H1 (cell line): ENCODE measurements at regions not wholly inside any gene's neighbourhood (a gene's known extent, or its start where the extent isn't known, plus 50 kb on each side); places are given as distances from the start of the nearest gene placed in this dataset.

Source experiments
- BCL11A ChIP-seq, 2 experiments: IDR thresholded peaks; one replicate each; pipeline ENCODE4 v1.6.1; 2011; ENCODE audit warnings: low read depth in 2 of 2, low read length in 2 of 2, mild to moderate bottlenecking in 2 of 2
- CEBPB ChIP-seq: IDR thresholded peaks from 2 replicates; pipeline ENCODE4 v1.6.1; 2012; ENCODE audit warnings: low read depth, low read length
- GTF2F1 ChIP-seq: IDR thresholded peaks from 2 replicates; pipeline ENCODE4 v1.6.1; 2012; ENCODE audit warnings: low read depth, low read length, improper control_type of control experiment, borderline replicate concordance
- HDAC2 ChIP-seq, 2 experiments: fragments of 300-600 bp in 1 of 2; sonication (generic) in 1 of 2; IDR thresholded peaks; 2 replicates each; pipeline ENCODE4 v1.6.1; 2011 to 2012; ENCODE audit warnings: low read depth in 2 of 2, low read length in 2 of 2, mild to moderate bottlenecking in 2 of 2, moderate library complexity in 2 of 2, borderline replicate concordance in 1 of 2, inconsistent platforms in 1 of 2
- ZNF274 ChIP-seq: IDR thresholded peaks from 2 replicates; pipeline ENCODE4 v1.7.0; 2012; ENCODE audit warnings: low read length, borderline replicate concordance; ENCODE audit errors: extremely low read depth

DNA sequence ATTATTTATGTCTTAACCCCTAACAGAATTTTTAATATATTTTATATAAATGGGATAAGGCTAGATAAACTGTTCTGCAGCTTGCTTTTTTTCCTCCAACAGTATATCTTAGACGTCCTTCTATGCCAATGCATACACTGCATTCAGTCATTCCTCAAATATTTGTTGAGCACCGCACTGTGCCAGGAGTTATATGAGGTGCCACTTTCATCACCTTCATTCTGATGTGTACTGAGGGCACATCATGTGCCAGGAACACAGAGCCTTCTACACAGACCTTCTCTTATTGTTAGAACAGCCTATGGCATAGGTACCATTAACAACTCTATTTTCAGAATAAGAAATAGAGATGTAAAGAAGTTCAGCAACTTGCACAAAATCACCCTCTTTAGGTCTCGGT, 570.1 kb downstream of the CDK5RAP2 start (continued):
- TF ChIP-seq BCL11A (IDR thresholded peaks at IDR 0.05; ENCODE audit: low read depth in 2 of 2, low read length in 2 of 2) (no peak), ZNF274 (no peak), GTF2F1 (no peak), CEBPB (no peak), HDAC2 (IDR thresholded peaks at IDR 0.05; ENCODE audit: borderline replicate concordance in 1 of 2, low read depth in 2 of 2, low read length in 2 of 2) (no peak)
